GM18867 (cell line): ENCODE measurements at regions not wholly inside any gene's neighbourhood (a gene's known extent, or its start where the extent isn't known, plus 50 kb on each side); places are given as distances from the start of the nearest gene placed in this dataset.
"Not testable (repeated sequence)": the region's sequence is repeated elsewhere in the genome, so short reads cannot be mapped to it uniquely, and the experiment has no call there.

Experiments used
- ATAC-seq: cut with Tn5 transposase; IDR thresholded peaks from one replicate; pipeline ENCODE4 v1.9.1; 2021; ENCODE audit warnings: mild to moderate bottlenecking, moderate library complexity; ENCODE audit not compliant: unreplicated experiment

DNA sequence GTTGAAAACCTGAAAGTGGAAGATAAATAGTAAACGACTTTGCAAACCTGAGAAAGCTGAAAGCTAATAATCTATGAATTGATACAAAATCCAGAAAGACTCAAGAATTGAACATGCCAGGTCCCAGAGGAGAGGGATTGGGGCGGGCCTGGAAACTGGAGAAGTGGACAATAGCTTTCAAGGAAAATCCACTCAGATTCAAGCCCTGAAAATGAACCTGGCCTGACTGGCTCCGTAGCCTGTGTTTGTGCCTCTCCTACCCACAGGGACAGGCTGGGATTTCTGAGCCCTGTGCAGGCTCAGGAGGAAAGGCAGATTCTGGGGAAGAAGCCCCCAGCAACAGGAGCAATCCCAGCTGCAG lies 274.8 kb upstream of the HS6ST1 start:
- no peak for ATAC-seq

- ATAC-seq, result no peak
Measured at GRCh38 chr2:128593879-128594650, 275.4 kb upstream of the HS6ST1 start.

GRCh38 chr2:128594651-128594910 lies 275.9 kb upstream of the HS6ST1 start:
- no peak for ATAC-seq

- no peak for ATAC-seq
Measured at GRCh38 chr2:128594953-128595677, 276.4 kb upstream of the HS6ST1 start.

- ATAC-seq, result no peak
Measured at GRCh38 chr2:128595763-128596395, 277.2 kb upstream of the HS6ST1 start.

GRCh38 chr2:128596396-128597120 lies 277.9 kb upstream of the HS6ST1 start:
- no peak for ATAC-seq

DNA sequence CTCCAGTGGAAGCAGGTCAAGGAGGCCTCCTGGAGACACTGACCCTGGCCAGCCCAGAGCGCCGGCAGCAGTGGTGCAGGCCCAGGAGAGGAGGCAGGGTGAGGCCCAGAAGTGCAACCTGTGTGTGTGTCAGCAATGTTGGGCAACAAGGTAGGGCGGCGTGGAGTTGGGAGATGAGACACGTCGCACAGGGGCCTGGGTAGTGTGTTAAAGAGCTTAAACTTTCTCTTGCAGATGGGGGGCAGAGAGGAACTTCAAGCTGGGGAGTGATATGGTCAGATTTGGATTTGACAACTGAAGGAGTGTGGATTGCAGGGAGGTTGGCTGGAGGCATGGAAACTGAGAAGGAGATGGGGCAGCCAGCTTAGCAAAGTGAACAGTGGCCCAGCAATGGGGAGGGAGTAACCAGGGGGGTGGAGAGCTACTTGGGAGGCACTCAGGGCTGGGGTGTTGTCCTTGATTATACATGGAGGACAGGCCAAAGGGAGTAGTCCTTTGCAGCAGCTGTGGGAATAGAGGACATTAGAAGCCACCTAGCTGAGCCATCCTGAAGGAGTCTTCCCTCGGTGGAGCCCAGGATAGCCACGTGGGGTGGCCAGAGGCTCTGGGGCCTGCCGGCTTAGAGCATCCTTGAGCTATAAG lies 278.6 kb upstream of the HS6ST1 start:
- ATAC-seq, result no peak

DNA sequence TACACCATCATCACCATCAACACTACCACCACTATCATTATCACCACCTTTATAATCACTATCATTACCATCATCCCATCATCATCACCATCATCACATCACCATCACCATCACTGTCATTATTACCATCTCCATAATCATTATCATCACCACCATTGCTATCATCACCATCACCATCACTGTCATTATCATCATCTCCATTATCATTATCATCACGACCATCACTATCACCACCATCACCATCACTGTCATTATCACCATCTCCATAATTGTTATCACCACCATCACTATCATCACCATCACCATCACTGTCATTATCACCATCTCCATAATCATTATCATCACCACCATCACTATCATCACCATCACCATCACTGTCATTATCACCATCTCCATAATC lies 279.6 kb upstream of the HS6ST1 start:
- ATAC-seq, result not testable (repeated sequence)

DNA sequence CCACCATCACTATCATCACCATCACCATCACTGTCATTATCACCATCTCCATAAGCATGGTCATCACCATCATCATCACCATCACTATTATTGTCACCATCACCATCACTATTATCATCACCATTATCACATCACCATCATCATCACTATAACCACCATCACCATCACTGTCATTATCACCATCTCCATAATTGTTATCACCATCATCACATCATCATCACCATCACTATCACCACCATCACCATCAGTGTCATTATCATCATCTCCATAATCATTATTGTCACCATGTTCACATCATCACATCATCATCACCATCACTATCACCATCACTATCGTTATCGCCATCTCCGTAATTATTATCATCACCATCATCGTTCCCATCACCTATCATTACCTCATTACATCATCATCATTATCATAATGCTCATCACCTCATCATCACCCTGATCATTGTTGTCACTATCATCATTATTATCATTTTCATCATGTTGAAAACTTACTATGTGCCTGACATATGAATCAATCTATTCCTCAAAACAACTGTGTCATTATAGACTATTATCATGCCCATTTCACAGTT lies 280.3 kb upstream of the HS6ST1 start:
- no peak for ATAC-seq

- ATAC-seq, result no peak
Measured at GRCh38 chr2:128599700-128600099, 281.0 kb upstream of the HS6ST1 start.

GRCh38 chr2:128600581-128601297 lies 282.1 kb upstream of the HS6ST1 start:
- ATAC-seq, result no peak

- no peak for ATAC-seq
Measured at GRCh38 chr2:128601298-128602037, 282.8 kb upstream of the HS6ST1 start.

GRCh38 chr2:128602038-128602698 lies 283.5 kb upstream of the HS6ST1 start:
- ATAC-seq, result no peak

DNA sequence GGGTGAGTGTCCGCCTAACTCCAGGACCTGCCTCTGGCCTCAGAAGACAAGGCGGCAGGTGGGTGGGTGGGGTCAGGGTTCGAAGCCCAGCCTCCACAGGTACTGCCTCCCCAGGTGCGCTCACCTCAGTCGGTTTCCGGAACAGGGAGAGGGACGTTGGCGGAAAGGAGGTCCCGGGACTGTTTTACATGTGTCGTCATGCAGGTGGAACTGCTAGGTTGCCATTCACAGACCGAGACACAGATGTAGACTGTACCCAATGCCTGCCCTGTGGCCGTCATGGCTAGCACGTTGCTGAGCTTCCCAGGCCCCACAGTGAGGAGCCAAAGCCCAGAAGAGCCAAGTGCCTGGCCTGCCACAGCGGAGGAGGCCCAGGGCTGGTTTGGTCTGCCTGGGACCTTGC lies 284.0 kb upstream of the HS6ST1 start:
- ATAC-seq, result no peak

GRCh38 chr2:128603411-128603924 lies 284.8 kb upstream of the HS6ST1 start:
- ATAC-seq, result no peak

DNA sequence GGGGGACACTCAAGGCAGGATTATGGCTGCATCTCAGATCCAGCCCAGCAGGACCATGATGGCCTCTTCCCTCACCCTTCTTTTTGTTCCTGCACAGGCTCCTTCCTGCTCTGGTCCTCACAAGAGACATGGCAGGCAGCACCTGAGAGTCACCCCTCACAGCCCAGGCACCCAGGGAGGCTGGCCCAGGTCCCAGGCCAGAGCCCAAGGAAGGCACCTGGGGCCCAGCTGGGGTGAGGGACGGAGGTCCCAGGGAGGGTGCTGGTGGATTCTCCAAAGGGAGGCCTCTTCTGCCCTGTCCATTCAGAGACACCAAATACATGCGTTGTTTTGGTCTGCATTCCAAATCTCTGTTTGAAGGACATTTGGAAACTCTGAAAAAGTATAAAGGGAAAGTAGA lies 285.4 kb upstream of the HS6ST1 start:
- ATAC-seq, result no peak

GRCh38 chr2:128604581-128604980 lies 285.9 kb upstream of the HS6ST1 start:
- ATAC-seq, result not testable (repeated sequence)

DNA sequence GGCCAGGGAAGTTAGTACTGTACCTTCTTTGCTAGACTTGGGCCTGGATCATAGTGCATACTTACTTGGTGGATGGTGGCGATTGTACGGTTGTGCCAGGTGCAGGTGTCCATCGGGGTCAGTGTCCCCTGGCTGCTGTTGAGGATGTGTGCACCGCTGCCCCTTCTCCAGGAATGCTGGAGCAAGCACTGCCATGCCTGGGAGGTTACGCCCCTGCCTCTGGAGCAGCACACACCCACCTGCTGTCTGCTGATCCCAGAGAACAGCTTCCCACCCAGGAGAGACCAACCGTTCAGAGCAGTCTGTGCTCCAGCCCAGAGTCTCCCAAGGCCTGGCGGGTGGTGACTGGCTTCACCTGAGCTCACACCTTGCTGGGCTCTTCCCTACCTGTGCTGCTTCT lies 286.8 kb upstream of the HS6ST1 start:
- no peak for ATAC-seq

DNA sequence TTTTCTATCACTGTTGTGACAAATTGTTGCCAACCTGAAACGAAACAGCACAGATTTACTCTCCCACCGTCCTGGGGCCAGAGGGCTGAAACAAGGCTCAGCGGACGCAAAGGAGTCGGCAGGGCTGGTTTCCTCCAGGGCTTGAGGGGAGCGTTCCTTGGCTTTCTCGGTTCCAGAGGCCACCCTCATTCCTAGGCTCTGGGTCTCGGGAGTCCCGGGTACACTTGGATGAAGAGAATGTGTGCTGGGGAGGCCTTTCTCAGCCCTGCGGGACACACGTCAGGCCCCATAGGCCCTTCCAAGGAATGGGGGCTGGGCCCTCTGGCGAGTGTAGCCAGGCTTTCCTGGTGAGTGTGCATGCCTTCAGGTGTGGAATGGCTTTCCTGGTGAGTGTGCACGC lies 287.3 kb upstream of the HS6ST1 start:
- ATAC-seq, result no peak
